Neuronal stem cell (in vitro differentiated cells): ENCODE measurements at regions not wholly inside any gene's neighbourhood (a gene's known extent, or its start where the extent isn't known, plus 50 kb on each side); places are given as distances from the start of the nearest gene placed in this dataset.

Source experiments
- DNase-seq: peaks from one replicate; pipeline ENCODE4 v3.0.0-alpha.2; 2013; ENCODE audit warnings: low spot score
- H2AFZ ChIP-seq: one replicate; pipeline ENCODE4 v1.6.1; 2013; ENCODE audit warnings: mild to moderate bottlenecking, low read length, inconsistent platforms
- H2AK5ac ChIP-seq: 2 replicates; pipeline ENCODE4 v1.6.1; 2013; ENCODE audit warnings: low read depth, mild to moderate bottlenecking, inconsistent platforms, low read length, moderate library complexity, mixed read lengths
- H2BK120ac ChIP-seq: 2 replicates; pipeline ENCODE4 v1.6.1; 2013; ENCODE audit warnings: low read depth, mild to moderate bottlenecking, inconsistent platforms, low read length, moderate library complexity, mixed read lengths
- H2BK12ac ChIP-seq: one replicate; pipeline ENCODE4 v1.6.1; 2013; ENCODE audit warnings: low read length, inconsistent platforms
- H2BK15ac ChIP-seq: 2 replicates; pipeline ENCODE4 v1.6.1; 2013; ENCODE audit warnings: mild to moderate bottlenecking, low read length, inconsistent platforms, mixed read lengths
- H2BK5ac ChIP-seq: one replicate; pipeline ENCODE4 v1.6.1; 2013; ENCODE audit warnings: inconsistent platforms, mild to moderate bottlenecking, low read length, moderate library complexity
- H3K14ac ChIP-seq: one replicate; pipeline ENCODE4 v1.6.1; 2013; ENCODE audit warnings: low read length, inconsistent platforms
- H3K18ac ChIP-seq: 2 replicates; pipeline ENCODE4 v1.6.1; 2013; ENCODE audit warnings: low read length, inconsistent platforms
- H3K23ac ChIP-seq: 2 replicates; pipeline ENCODE4 v1.6.1; 2013; ENCODE audit warnings: low read depth, mild to moderate bottlenecking, mixed read lengths, low read length, inconsistent platforms; ENCODE audit not compliant: poor library complexity
- H3K27ac ChIP-seq: replicated peaks from 3 replicates; pipeline ENCODE4 v1.5.1; 2013; ENCODE audit warnings: low read length, inconsistent platforms
- H3K27me3 ChIP-seq, 3 experiments: 2 replicates each; pipeline ENCODE4 v1.6.1; 2013; ENCODE audit warnings: low read length in 3 of 3, mild to moderate bottlenecking in 2 of 3, inconsistent platforms in 1 of 3, low read depth in 1 of 3, mixed read lengths in 1 of 3, moderate library complexity in 1 of 3; ENCODE audit not compliant: control insufficient read depth in 3 of 3, insufficient read depth in 3 of 3
- H3K36me3 ChIP-seq, 2 donors: replicated peaks in 1 of 2; 2 replicates each; pipeline ENCODE4 v1.6.1; 2013; ENCODE audit warnings: low read length in 2 of 2; ENCODE audit not compliant: control insufficient read depth in 2 of 2, insufficient read depth in 2 of 2
- H3K4ac ChIP-seq: 2 replicates; pipeline ENCODE4 v1.6.1; 2013; ENCODE audit warnings: inconsistent platforms, mild to moderate bottlenecking, low read length, moderate library complexity
- H3K4me1 ChIP-seq, 2 donors: 1 replicate in 1 of 2; 2 replicates in 1 of 2; pipeline ENCODE4 v1.6.1; 2013; ENCODE audit warnings: low read length in 2 of 2, low read depth in 1 of 2; ENCODE audit not compliant: control insufficient read depth in 2 of 2, insufficient read depth in 1 of 2
- H3K4me2 ChIP-seq: one replicate; pipeline ENCODE4 v1.6.1; 2013; ENCODE audit warnings: mild to moderate bottlenecking, low read length, inconsistent platforms; ENCODE audit not compliant: insufficient read depth, poor library complexity, severe bottlenecking
- H3K4me3 ChIP-seq, 2 donors: 2 replicates each; pipeline ENCODE4 v1.5.1; 2013; ENCODE audit warnings: low read length in 2 of 2, mild to moderate bottlenecking in 2 of 2, inconsistent platforms in 1 of 2, moderate library complexity in 1 of 2
- H3K79me1 ChIP-seq: one replicate; pipeline ENCODE4 v1.6.1; 2013; ENCODE audit warnings: low read depth, mild to moderate bottlenecking, inconsistent platforms, low read length, moderate library complexity
- H3K9ac ChIP-seq: one replicate; pipeline ENCODE4 v1.6.1; 2013; ENCODE audit warnings: mild to moderate bottlenecking, low read depth, low read length, inconsistent platforms; ENCODE audit not compliant: poor library complexity
- H3K9me3 ChIP-seq, 2 donors: replicated peaks in 1 of 2; 2 replicates each; pipeline versions ENCODE3 to v1.6.1; 2013; ENCODE audit warnings: low read length in 2 of 2, mild to moderate bottlenecking in 2 of 2, inconsistent platforms in 1 of 2, low read depth in 1 of 2, mixed read lengths in 1 of 2, moderate library complexity in 1 of 2; ENCODE audit not compliant: control insufficient read depth in 2 of 2, insufficient read depth in 1 of 2
- H4K8ac ChIP-seq: one replicate; pipeline ENCODE4 v1.6.1; 2013; ENCODE audit warnings: low read depth, mild to moderate bottlenecking, inconsistent platforms, low read length, moderate library complexity
- H4K91ac ChIP-seq: one replicate; pipeline ENCODE4 v1.6.1; 2013; ENCODE audit warnings: low read length, low read depth, mild to moderate bottlenecking, inconsistent platforms; ENCODE audit not compliant: poor library complexity
- WGBS, 2 donors: extraction: QIAGEN DNeasy Blood & Tissue Kit; methylation state at CpG; one replicate each; pipeline ENCODE4 v1.1.7; 2013; ENCODE audit warnings: missing lambda C conversion rate in 2 of 2, mixed read lengths in 1 of 2; ENCODE audit not compliant: insufficient read length in 2 of 2, insufficient replicate concordance in 1 of 2; ENCODE audit errors: extremely low coverage in 2 of 2; 5-methylcytosine and 5-hydroxymethylcytosine counted together

- H2BK120ac ChIP-seq: no peak overlapping the region
- H3K36me3 ChIP-seq: no peaks in the 10 kb centered on the region
- H3K27ac ChIP-seq: no peak overlapping the region
- H3K4me2 ChIP-seq: no peak overlapping the region
- no peaks in the 10 kb centered on the region for H3K27me3 ChIP-seq
- no peak for DNase-seq
- no peak overlapping the region for H3K9ac ChIP-seq
- 100% methylated on average over 1 of the region's 5 CpGs; no CpG with 5 or more reads in 1 of the 2 donors for WGBS, 2 donors
- H4K91ac ChIP-seq: no peak overlapping the region
- H3K79me1 ChIP-seq: no peaks in the 10 kb centered on the region
- no peak overlapping the region for H3K23ac ChIP-seq
- H2AK5ac ChIP-seq: no peak overlapping the region
- no peak overlapping the region for H2BK5ac ChIP-seq
- H3K4ac ChIP-seq: no peak overlapping the region
- no peak overlapping the region for H2BK15ac ChIP-seq
- no peak overlapping the region for H3K4me3 ChIP-seq
- no peak overlapping the region for H3K18ac ChIP-seq
- H3K4me1 ChIP-seq: peaks cover 2 to 3% of the 10 kb centered on the region in 2 donors
- no peak overlapping the region for H2AFZ ChIP-seq
- no peak overlapping the region for H2BK12ac ChIP-seq
- H3K9me3 ChIP-seq: no peaks in the 10 kb centered on the region
- H4K8ac ChIP-seq: no peak overlapping the region
- no peak overlapping the region for H3K14ac ChIP-seq
These were observed 375.2 kb upstream of the SMIM21 start for GRCh38 chr18:75802681-75803080.

GRCh38 chr18:75801178-75801577 lies 373.7 kb upstream of the SMIM21 start:
- Histone ChIP-seq H3K4me2 (no peak overlapping the region), H3K4me1 (peaks cover 2 to 3% of the 10 kb centered on the region in 2 donors), H3K4ac (no peak overlapping the region), H3K36me3 (no peaks in the 10 kb centered on the region), H4K91ac (no peak overlapping the region), H3K27me3 (no peaks in the 10 kb centered on the region), H2BK15ac (no peak overlapping the region), H2AK5ac (no peak overlapping the region), H3K18ac (no peak overlapping the region), H3K4me3 (no peak overlapping the region), H3K79me1 (no peaks in the 10 kb centered on the region), H2BK120ac (no peak overlapping the region), H3K9me3 (no peaks in the 10 kb centered on the region), H2AFZ (no peak overlapping the region), H4K8ac (no peak overlapping the region), H3K27ac (no peak overlapping the region), H3K14ac (no peak overlapping the region), H2BK5ac (no peak overlapping the region), H2BK12ac (no peak overlapping the region), H3K23ac (no peak overlapping the region), H3K9ac (no peak overlapping the region)
- no CpG with 5 or more reads among the region's 12 CpGs for WGBS, 2 donors
- DNase-seq: no peak

GRCh38 chr18:75800331-75800648 lies 372.8 kb upstream of the SMIM21 start:
- Histone ChIP-seq H4K8ac (no peak overlapping the region), H3K14ac (no peak overlapping the region), H3K9ac (no peak overlapping the region), H3K23ac (no peak overlapping the region), H3K27me3 (no peaks in the 10 kb centered on the region), H2AK5ac (no peak overlapping the region), H2AFZ (no peak overlapping the region), H3K79me1 (no peaks in the 10 kb centered on the region), H3K4me3 (no peak overlapping the region), H2BK12ac (no peak overlapping the region), H3K4ac (no peak overlapping the region), H3K4me2 (no peak overlapping the region), H2BK120ac (no peak overlapping the region), H2BK5ac (no peak overlapping the region), H2BK15ac (no peak overlapping the region), H3K36me3 (no peaks in the 10 kb centered on the region), H3K27ac (no peak overlapping the region), H3K9me3 (no peaks in the 10 kb centered on the region), H4K91ac (no peak overlapping the region), H3K4me1 (peaks cover 2 to 3% of the 10 kb centered on the region in 2 donors), H3K18ac (no peak overlapping the region)
- DNase-seq: no peak
- WGBS, 2 donors: no CpG with 5 or more reads among the region's 6 CpGs

- Histone ChIP-seq H3K27ac (no peak overlapping the region), H3K23ac (no peak overlapping the region), H3K79me1 (no peaks in the 10 kb centered on the region), H2BK5ac (no peak overlapping the region), H3K36me3 (no peaks in the 10 kb centered on the region), H2BK120ac (no peak overlapping the region), H3K9ac (no peak overlapping the region), H3K9me3 (no peaks in the 10 kb centered on the region), H3K18ac (no peak overlapping the region), H3K4ac (no peak overlapping the region), H3K4me2 (no peak overlapping the region), H2BK15ac (no peak overlapping the region), H2BK12ac (peak overlapping the region; percentile 25), H2AK5ac (no peak overlapping the region), H3K4me1 (peaks cover 2 to 3% of the 10 kb centered on the region in 2 donors), H3K14ac (no peak overlapping the region), H3K4me3 (no peak overlapping the region), H3K27me3 (no peaks in the 10 kb centered on the region), H4K91ac (no peak overlapping the region), H2AFZ (no peak overlapping the region), H4K8ac (no peak overlapping the region)
- DNase-seq: no peak
- WGBS, 2 donors: no CpG with 5 or more reads among the region's 10 CpGs
These were observed 372.2 kb upstream of the SMIM21 start for GRCh38 chr18:75799449-75800330.
